ENCODE measurements at regions not wholly inside any gene's neighbourhood (a gene's known extent, or its start where the extent isn't known, plus 50 kb on each side); places are given as distances from the start of the nearest gene placed in this dataset.

- H3F3A ChIP-seq (ENCODE audit: insufficient read depth) = no peaks in the 10 kb centered on the region
- H4K20me1 ChIP-seq (ENCODE audit: low read depth, low read length) = no peaks in the 10 kb centered on the region
- H3K27ac ChIP-seq (ENCODE audit: low read depth, low read length) = no peak overlapping the region
- TF ChIP-seq EZH2phosphoT487 (conservative IDR thresholded peaks at IDR 0.05; ENCODE audit: low read length) (no peak), CTCF (IDR thresholded peaks at IDR 0.05; ENCODE audit: insufficient read depth, low read length, poor library complexity, severe bottlenecking) (no peak)
- H3K9me2 ChIP-seq (replicated peaks; ENCODE audit: insufficient read depth, low read length) = no peaks in the 10 kb centered on the region
- no peaks in the 10 kb centered on the region for H3K79me2 ChIP-seq (ENCODE audit: insufficient read depth, low read length)
- no peak overlapping the region for H3K4me3 ChIP-seq (ENCODE audit: insufficient read depth, low read length, poor library complexity, severe bottlenecking)
- no peak overlapping the region for H3K9ac ChIP-seq (ENCODE audit: low read length)
- H3K27me3 ChIP-seq (ENCODE audit: low read length) = no peaks in the 10 kb centered on the region
- no peak overlapping the region for H3K4me2 ChIP-seq (ENCODE audit: low read depth, low read length, poor library complexity, severe bottlenecking)
- no peaks in the 10 kb centered on the region for H3K36me3 ChIP-seq (ENCODE audit: low read length)
- no peak overlapping the region for H2AFZ ChIP-seq (ENCODE audit: low read depth, low read length, severe bottlenecking)
- no peaks in the 10 kb centered on the region for H3K9me3 ChIP-seq (ENCODE audit: insufficient read depth, low read length)
These were observed 275.7 kb upstream of the C1orf174 start for GRCh38 chr1:4175566-4176405.

- no peak overlapping the region for H3K4me2 ChIP-seq (ENCODE audit: low read depth, low read length, poor library complexity, severe bottlenecking)
- H2AFZ ChIP-seq (ENCODE audit: low read depth, low read length, severe bottlenecking) = no peak overlapping the region
- H3K27ac ChIP-seq (ENCODE audit: low read depth, low read length) = no peak overlapping the region
- H3K36me3 ChIP-seq (ENCODE audit: low read length) = no peaks in the 10 kb centered on the region
- no peaks in the 10 kb centered on the region for H3K27me3 ChIP-seq (ENCODE audit: low read length)
- no peaks in the 10 kb centered on the region for H3F3A ChIP-seq (ENCODE audit: insufficient read depth)
- H3K79me2 ChIP-seq (ENCODE audit: insufficient read depth, low read length) = no peaks in the 10 kb centered on the region
- TF ChIP-seq CTCF (IDR thresholded peaks at IDR 0.05; ENCODE audit: insufficient read depth, low read length, poor library complexity, severe bottlenecking) (no peak), EZH2phosphoT487 (conservative IDR thresholded peaks at IDR 0.05; ENCODE audit: low read length) (no peak)
- H4K20me1 ChIP-seq (ENCODE audit: low read depth, low read length) = no peaks in the 10 kb centered on the region
- no peaks in the 10 kb centered on the region for H3K9me3 ChIP-seq (ENCODE audit: insufficient read depth, low read length)
- no peaks in the 10 kb centered on the region for H3K9me2 ChIP-seq (replicated peaks; ENCODE audit: insufficient read depth, low read length)
- H3K4me3 ChIP-seq (ENCODE audit: insufficient read depth, low read length, poor library complexity, severe bottlenecking) = no peak overlapping the region
- H3K9ac ChIP-seq (ENCODE audit: low read length) = no peak overlapping the region
These were observed 276.8 kb upstream of the C1orf174 start for GRCh38 chr1:4176841-4177240.

GRCh38 chr1:4177425-4178150, 277.5 kb upstream of the C1orf174 start:
- H3K36me3 ChIP-seq (ENCODE audit: low read length) = no peaks in the 10 kb centered on the region
- H3K9ac ChIP-seq (ENCODE audit: low read length) = no peak overlapping the region
- H3K9me3 ChIP-seq (ENCODE audit: insufficient read depth, low read length) = no peaks in the 10 kb centered on the region
- no peak overlapping the region for H2AFZ ChIP-seq (ENCODE audit: low read depth, low read length, severe bottlenecking)
- no peaks in the 10 kb centered on the region for H4K20me1 ChIP-seq (ENCODE audit: low read depth, low read length)
- no peaks in the 10 kb centered on the region for H3F3A ChIP-seq (ENCODE audit: insufficient read depth)
- no peak overlapping the region for H3K4me2 ChIP-seq (ENCODE audit: low read depth, low read length, poor library complexity, severe bottlenecking)
- H3K27ac ChIP-seq (ENCODE audit: low read depth, low read length) = no peak overlapping the region
- H3K27me3 ChIP-seq (ENCODE audit: low read length) = no peaks in the 10 kb centered on the region
- no peaks in the 10 kb centered on the region for H3K79me2 ChIP-seq (ENCODE audit: insufficient read depth, low read length)
- H3K4me3 ChIP-seq (ENCODE audit: insufficient read depth, low read length, poor library complexity, severe bottlenecking) = no peak overlapping the region
- TF ChIP-seq EZH2phosphoT487 (conservative IDR thresholded peaks at IDR 0.05; ENCODE audit: low read length) (no peak), CTCF (IDR thresholded peaks at IDR 0.05; ENCODE audit: insufficient read depth, low read length, poor library complexity, severe bottlenecking) (no peak)
- H3K9me2 ChIP-seq (replicated peaks; ENCODE audit: insufficient read depth, low read length) = no peaks in the 10 kb centered on the region
